Omental fat pad (tissue), 3 donors: ENCODE measurements at regions not wholly inside any gene's neighbourhood (a gene's known extent, or its start where the extent isn't known, plus 50 kb on each side); places are given as distances from the start of the nearest gene placed in this dataset.

Source experiments
- ATAC-seq: fragments of 150-250 bp; one replicate; pipeline ENCODE4 v1.9.1; 2016; ENCODE audit warnings: mild to moderate bottlenecking, moderate library complexity; ENCODE audit not compliant: low FRiP score
- DNase-seq: peaks from one replicate; pipeline ENCODE4 v3.0.0-alpha.2; 2019; ENCODE audit warnings: low spot score
- TF ChIP-seq, protein P1 (sequence below), 3 donors: fragments of 450-650 bp; IDR thresholded peaks; one replicate each; pipeline ENCODE4 v1.5.1; 2016 to 2017; ENCODE audit warnings: antibody characterized with exemption in 3 of 3, mild to moderate bottlenecking in 3 of 3, moderate library complexity in 2 of 3

DNA sequence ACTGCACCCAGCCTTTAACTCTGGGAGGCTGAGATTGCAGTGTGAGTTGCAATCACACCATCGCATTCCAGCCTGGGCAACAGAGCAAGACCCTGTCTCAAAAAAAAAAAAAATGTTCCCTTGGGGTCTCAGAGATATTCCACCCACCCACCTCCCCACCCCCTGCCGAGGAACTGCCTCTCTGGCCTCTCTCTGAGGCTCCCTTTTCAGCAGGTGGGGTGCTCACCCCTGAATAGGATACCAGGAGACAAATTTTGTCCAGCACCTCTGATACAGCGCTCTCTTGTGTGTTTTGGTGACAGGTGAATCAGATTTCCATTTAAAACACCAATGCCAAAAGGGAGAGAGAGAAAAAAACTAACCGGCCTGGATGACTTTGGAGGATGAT lies 92.6 kb upstream of the KIF5B start:
- ATAC-seq (no peak), DNase-seq (no peak)
- TF ChIP-seq, protein P1, sequence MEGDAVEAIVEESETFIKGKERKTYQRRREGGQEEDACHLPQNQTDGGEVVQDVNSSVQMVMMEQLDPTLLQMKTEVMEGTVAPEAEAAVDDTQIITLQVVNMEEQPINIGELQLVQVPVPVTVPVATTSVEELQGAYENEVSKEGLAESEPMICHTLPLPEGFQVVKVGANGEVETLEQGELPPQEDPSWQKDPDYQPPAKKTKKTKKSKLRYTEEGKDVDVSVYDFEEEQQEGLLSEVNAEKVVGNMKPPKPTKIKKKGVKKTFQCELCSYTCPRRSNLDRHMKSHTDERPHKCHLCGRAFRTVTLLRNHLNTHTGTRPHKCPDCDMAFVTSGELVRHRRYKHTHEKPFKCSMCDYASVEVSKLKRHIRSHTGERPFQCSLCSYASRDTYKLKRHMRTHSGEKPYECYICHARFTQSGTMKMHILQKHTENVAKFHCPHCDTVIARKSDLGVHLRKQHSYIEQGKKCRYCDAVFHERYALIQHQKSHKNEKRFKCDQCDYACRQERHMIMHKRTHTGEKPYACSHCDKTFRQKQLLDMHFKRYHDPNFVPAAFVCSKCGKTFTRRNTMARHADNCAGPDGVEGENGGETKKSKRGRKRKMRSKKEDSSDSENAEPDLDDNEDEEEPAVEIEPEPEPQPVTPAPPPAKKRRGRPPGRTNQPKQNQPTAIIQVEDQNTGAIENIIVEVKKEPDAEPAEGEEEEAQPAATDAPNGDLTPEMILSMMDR (IDR thresholded peaks at IDR 0.05), result no peak

DNA sequence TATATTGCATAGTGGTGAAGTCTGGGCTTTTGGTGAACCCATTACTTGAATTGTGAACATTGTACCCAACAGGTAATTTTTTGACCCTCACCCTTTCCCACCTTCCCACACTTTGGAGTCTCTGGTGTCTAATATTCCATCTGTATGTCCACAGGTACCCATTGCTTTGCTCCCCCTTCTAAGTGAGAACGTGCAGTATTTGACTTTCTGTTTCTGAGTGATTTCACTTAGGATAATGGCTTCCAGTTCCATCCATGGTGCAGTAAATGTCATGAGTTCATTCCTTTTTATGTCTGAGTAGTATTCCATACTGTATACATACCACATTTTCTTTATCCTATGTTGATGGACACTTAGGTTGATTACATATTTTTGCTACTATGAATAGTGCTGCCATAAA lies 91.5 kb upstream of the KIF5B start:
- TF ChIP-seq, protein P1 (IDR thresholded peaks at IDR 0.05), result no peak

DNA sequence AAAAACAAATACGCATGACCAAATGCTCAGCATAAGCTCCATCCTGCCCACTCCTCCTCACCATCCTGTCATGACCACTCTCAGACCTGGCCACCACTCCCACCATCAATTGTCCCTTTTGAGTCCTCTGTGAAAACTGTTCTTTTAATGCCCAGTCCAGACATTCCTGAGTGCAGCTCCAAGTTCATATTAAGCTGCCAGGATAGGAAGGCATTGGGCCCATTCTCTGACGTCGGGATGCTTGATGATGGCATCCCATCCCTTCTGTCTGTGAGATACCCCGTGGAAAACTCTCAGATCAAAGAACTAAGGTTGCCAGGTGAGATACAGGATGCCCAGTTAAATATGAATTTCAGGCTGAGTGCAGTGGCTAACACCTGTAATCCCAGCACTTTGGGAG lies 89.9 kb upstream of the KIF5B start:
- ATAC-seq (no peak), DNase-seq (no peak)
- TF ChIP-seq, protein P1 (IDR thresholded peaks at IDR 0.05), result no peak

More for the DNA sequence above, 91.5 kb upstream of the KIF5B start:
- ATAC-seq (no peak), DNase-seq (no peak)

DNA sequence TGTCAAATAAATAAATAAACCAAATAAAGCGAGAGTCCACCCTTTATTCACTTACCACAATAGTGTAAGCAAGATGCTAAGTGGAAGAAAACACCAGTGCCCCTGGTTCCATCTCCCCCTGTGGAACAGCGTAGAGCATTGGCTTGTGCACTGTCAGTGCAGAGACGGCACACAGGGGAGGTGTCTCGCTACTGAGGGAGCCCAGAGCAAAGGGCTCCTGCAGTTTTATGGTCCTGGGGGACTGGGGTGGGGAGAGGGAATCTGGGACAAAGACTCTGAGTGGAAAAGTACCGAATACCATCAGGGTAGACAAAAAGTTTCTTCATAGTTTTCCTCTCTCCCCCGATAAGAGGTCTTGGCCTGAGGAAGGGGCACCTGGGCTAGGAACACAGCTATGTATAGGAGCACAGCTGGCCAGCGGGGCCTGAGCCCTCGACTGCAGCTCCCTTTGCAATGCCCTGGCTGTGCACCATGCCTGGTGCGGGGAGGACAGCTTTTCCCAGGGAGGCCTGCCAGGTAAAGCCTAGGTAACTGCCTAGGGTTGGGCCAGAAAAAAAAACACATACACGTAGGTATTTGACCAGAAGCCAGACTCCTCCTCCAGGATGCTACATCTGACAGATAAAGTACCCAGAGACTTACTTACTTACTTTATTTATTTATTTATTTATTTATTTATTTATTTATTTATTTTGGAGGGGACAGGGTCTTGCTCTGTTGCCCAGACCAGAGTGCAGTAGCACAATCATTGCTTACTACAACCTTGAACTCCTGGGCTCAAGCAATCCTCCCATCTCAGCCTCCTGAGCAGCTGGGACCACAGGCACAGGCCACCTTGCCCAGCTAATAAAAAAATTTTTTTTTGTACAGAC lies 88.8 kb upstream of the KIF5B start:
- TF ChIP-seq, protein P1 (IDR thresholded peaks at IDR 0.05), result no peak
- DNase-seq, result no peak
- ATAC-seq, result no peak

DNA sequence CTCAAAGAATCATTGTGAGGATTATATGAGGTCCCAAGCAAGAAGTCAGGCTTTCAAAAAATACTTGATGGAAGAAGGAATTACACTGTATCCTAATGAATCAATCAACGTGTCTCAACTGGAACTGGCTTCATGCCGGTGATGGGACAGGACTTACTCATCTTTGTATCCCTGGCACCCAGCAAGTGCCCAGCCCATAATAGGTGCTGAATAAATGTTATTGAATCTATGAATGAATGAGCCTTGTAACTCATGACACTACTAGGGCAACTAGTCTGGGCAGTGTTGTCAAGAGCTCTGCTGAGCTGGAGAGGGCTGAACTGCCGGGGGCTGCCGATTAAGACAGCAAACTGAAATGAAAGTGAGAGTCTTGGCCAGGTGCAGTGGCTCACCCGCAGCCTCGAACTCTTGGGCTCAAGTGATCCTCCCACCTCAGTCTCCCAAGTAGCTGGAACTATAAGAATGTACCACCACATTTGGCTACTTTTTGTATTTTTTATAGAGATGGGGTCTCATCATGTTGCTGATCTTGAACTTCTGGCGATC lies 87.2 kb upstream of the KIF5B start:
- no peak for ATAC-seq
- TF ChIP-seq, protein P1 (IDR thresholded peaks at IDR 0.05), result no peak
- DNase-seq, result no peak

DNA sequence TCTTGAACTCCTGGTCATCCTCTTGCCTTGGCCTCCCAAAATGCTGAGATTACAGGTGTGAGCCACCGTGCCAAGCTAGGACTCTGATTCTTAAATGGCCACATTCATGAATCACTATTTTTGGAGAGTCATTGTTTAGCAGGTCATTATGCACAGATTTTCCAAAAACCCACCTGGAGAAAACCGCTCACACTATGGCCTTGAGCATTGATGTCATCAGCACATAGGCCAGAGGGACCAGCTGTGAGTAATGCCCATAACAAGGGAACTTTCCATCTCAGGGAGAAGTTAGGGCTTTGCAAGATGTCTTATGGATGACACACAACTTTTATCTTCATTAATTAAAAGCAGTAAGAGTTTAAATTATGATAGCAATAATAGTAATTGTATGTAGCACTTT lies 86.4 kb upstream of the KIF5B start:
- TF ChIP-seq, protein P1 (IDR thresholded peaks at IDR 0.05), result no peak
- DNase-seq (no peak), ATAC-seq (no peak)
